HG03442 (cell line): ENCODE measurements at regions not wholly inside any gene's neighbourhood (a gene's known extent, or its start where the extent isn't known, plus 50 kb on each side); places are given as distances from the start of the nearest gene placed in this dataset.
"Not testable (repeated sequence)": the region's sequence is repeated elsewhere in the genome, so short reads cannot be mapped to it uniquely, and the experiment has no call there.

ENCODE experiments used
- ATAC-seq: cut with Tn5 transposase; IDR thresholded peaks from one replicate; pipeline ENCODE4 v1.9.1; 2021; ENCODE audit warnings: mild to moderate bottlenecking, moderate library complexity; ENCODE audit not compliant: unreplicated experiment

GRCh38 chr21:32823296-32823695 is 51.7 kb upstream of the PAXBP1 start:
- not testable (repeated sequence) for ATAC-seq

GRCh38 chr21:32824950-32825349 is 53.4 kb upstream of the PAXBP1 start:
- no peak for ATAC-seq

- no peak for ATAC-seq
Observed at GRCh38 chr21:32826329-32827167, 55.0 kb upstream of the PAXBP1 start.

- no peak for ATAC-seq
Observed at GRCh38 chr21:32828908-32829307, 57.4 kb upstream of the PAXBP1 start.

DNA sequence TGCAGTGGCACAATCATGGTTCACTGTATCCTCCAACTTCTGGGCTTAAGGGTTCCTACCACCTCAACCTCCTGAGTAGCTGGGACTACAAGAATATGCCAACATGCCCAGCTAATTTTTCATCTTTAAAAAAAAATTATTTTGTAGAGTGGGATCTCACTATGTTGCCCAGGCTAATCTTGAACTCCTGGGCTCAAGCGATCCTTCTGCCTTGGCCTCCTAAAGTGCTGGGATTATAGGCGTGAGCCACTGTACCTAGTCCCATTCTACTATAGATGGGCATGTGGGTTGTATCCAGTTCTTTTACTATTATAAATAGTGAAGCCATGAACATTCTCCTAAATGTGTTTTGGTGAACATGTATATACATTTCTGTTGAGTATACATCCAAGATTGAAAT is 57.9 kb upstream of the PAXBP1 start:
- no peak for ATAC-seq

DNA sequence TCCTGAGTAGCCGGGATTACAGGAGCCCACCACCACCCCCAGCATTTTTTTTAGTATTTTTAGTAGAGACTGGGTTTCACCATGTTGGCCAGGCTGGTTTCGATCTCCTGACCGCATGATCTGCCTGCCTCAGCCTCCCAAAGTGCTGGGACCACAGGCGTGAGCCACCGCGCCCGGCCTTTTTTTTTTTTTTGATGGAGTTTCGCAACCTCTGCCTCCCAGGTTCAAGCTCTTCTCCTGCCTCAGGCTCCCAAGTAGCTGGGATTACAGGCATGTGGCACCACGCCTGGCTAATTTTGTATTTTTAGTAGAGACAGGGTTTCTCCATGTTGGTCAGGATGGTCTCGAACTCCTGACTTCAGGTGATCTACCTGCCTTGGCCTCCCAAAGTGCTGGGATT is 60.2 kb upstream of the PAXBP1 start:
- ATAC-seq = not testable (repeated sequence)

DNA sequence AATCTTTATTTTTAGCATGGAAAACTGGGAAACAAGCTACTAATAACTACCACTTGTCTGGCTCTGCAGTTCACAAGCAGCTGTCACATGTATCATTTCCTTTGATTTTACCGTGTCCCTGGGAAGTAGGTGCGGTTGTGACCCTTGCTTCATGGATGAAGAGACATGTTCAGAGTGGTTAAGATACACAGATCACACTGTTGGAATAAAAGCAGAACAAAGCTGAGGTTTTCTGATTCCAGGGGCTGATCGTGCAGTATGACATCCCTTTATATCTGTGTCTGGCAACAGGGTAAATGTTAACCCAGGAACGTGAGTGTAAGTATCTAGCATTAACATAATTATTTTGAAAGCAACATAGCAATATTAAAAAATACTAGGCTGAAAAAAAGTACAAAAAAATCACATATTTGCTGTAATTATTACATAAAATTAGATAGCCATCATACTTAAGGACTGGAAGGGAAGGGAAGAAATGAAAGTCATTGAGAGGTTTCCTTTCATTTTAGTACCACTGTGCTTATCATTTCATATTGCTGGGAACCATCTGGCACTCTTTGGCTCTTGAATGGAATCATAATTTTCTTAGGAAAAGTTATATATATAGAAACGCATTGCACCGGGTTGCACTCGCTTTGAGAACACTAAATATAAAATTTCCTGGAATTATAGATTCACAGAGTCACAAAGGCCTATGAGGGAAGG is 62.8 kb upstream of the PAXBP1 start:
- no peak for ATAC-seq

GRCh38 chr21:32834916-32835235 is 63.3 kb upstream of the PAXBP1 start:
- no peak for ATAC-seq

GRCh38 chr21:32842146-32842545 is 70.6 kb upstream of the PAXBP1 start:
- no peak for ATAC-seq

GRCh38 chr21:32843561-32843960 is 72.0 kb upstream of the PAXBP1 start:
- no peak for ATAC-seq

DNA sequence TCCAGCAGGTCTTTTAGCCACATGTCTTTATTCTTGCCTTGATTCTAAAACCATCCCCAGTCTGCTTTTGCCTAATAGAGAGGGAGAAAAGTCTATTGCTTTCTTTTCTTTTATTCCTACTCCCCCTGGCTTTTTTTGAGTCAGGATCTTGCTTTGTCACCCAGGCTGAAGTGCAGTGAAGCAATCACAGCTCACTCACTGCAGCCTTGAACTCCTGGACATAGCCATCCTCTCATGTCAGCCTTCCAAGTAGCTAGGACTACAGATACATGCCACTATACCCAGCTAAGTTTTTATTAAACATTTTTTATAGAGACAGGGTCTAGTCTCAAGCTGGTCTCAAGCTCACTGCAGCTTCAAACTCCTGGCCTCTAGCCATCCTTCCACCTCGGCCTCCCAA is 72.5 kb upstream of the PAXBP1 start:
- ATAC-seq = no peak

DNA sequence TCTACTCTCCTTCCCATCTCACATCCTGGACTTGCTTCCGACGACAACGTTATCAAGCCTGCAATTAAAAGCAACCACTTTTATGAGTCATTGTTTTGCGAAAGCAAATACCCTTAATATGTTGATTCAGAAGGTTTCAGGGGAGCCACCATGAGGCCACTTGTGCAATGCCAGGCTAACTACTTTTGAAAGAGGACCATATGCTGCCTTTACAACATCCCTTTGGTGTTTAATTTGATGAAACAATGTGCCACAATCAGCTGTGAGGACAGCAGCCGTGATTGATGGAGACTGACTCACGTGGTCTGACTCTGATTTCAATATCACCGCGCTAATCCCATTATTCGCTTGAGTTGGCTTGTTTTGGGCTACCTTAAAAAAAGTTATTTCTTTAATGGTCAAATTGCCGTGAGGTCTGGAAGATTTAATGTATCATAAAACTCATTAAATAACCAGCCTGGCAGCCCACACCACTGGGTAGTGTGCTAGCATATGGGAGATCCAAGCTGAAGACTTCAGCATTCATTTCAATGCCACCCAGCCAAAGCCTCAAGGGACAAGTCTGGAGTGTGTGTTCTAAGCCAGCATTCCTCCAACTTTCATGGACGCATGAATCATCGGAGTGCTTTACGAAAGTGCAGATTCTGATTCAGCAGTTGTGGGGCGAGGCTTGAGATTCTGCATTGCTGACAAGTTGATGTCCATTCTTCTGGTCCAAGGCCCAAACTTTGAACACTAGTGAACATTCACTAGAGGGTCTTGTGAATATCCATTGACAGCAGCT is 73.3 kb upstream of the PAXBP1 start:
- no peak for ATAC-seq

- no peak for ATAC-seq
Observed at GRCh38 chr21:32858628-32859027, 87.1 kb upstream of the PAXBP1 start.

DNA sequence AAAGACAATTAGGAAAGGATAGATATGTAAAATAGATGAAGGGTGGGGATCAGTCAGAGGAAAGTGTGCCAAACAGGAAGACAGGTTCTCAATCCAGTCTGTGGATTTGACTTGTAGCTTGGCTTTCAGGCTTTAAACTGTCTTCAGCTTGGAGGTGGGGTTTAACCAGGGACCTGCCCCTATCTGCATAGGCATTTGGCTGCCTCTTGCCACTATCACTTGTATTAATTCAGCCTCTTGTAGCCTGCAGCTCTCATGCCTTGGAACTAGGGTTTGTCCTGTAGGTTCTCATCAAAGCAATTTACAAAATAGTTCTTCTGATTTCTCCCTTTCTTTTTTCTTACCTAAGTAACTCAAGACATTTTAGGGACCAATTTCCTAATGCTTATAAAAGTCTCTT is 88.8 kb upstream of the PAXBP1 start:
- no peak for ATAC-seq

DNA sequence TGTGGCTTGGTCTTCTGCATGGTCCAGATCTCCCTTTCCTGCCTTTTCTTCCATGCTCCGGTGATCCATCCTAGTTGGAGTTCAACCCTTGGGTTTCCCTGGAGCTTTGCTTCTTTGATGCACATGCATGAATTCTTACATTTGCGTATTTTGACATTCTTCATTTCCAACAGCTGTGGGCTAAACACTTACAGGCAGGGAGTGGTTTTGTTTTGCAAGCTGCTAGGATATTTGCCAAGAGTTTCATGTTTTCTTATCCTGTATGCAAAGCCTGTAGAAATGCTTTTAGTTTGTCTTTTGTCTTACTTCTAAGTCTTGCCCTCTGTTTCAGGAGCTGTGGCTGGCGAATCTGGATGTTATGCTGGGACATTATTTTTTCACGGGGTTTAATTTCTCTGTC is 90.3 kb upstream of the PAXBP1 start:
- ATAC-seq = no peak

DNA sequence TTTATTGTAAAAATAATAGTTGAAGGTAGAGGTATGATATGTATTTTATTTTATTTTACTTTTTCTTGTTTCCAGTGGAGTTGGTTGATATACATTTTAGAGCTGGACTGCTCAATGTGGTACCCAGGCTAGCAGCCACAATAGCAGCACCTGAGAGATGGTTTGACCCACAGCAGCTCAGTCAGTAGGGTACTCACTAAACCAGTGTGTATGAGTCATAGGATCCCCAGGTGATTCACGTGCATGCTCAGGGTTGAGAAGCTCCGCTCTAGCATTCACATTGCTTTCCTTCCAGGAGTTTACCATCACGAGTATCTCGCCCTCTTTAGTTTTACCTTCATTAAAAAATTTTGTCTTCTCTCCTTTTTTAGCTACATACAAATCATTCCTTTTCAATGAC is 96.0 kb upstream of the PAXBP1 start:
- ATAC-seq = no peak

DNA sequence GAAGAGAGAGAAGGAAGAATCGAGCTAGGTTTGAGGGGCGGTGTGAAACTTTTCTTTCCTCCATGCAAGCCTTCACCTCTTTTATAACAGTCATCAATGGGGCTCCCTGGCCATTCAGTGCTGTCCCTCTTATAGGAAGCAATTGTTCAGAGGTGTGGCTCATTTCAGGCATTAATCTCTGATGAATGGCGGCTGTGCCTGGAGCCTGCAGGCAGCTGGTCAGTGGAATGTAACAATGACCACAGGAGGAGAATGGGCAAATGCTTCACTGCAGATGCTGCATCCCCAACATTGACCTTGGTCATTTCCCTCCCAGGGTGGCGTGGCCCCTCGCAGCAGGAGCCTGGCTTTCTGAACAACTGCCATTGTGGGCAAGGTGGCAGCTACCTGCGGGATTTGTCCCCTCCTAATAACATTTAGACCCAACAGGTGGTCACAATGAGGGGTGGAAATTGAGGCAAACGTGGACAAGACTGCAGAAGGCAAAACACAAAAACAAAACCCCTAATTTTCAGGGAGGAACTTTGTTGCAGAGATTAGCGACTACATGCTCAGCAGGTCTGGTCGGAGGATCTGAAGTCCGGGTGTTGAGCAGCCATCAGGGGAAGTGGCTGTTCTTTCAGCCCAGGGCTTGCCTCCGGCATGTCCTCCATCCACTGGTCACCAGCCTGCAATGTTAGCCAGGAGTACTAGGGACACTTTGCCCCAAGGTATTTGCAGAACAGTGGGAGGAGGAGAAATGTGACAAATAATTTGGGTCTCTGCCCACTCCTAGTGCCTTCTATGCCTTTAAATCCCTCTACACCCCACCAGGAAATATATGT is 97.3 kb upstream of the PAXBP1 start:
- ATAC-seq = no peak

GRCh38 chr21:32869459-32869858 is 97.9 kb upstream of the PAXBP1 start:
- no peak for ATAC-seq

GRCh38 chr21:32876426-32876825 is 104.9 kb upstream of the PAXBP1 start:
- no peak for ATAC-seq

GRCh38 chr21:32877888-32878287 is 106.3 kb upstream of the PAXBP1 start:
- not testable (repeated sequence) for ATAC-seq

GRCh38 chr21:32878661-32879060 is 107.1 kb upstream of the PAXBP1 start:
- no peak for ATAC-seq
